ENCODE measurements at regions not wholly inside any gene's neighbourhood (a gene's known extent, or its start where the extent isn't known, plus 50 kb on each side); places are given as distances from the start of the nearest gene placed in this dataset.

- TF ChIP-seq CTCF (conservative IDR thresholded peaks at IDR 0.05 in 1 of 2, IDR thresholded peaks at IDR 0.05 in 1 of 2; ENCODE audit: low read depth in 1 of 2, low read length in 2 of 2): no peak
- TF ChIP-seq EZH2 (IDR thresholded peaks at IDR 0.05; ENCODE audit: low read length, missing control alignments): no peak
Measured at GRCh38 chr6:33869121-33869520, 65.3 kb upstream of the MLN start.

Measured in fibroblast of lung (primary cell).